MM.1S (cell line): ENCODE measurements at regions not wholly inside any gene's neighbourhood (a gene's known extent, or its start where the extent isn't known, plus 50 kb on each side); places are given as distances from the start of the nearest gene placed in this dataset.

Experiments
- CTCF ChIP-seq: fragments of 300-600 bp; sonication (generic); IDR thresholded peaks from 2 replicates; pipeline ENCODE4 v1.5.1; 2016; ENCODE audit warnings: antibody characterized with exemption, low read length, mixed read lengths
- EZH2 ChIP-seq: fragments of 300-600 bp; sonication (generic); optimal IDR thresholded peaks from 2 replicates; pipeline ENCODE3; 2017; ENCODE audit warnings: low read depth, mild to moderate bottlenecking, antibody characterized with exemption, low read length, mixed read lengths

GRCh38 chr10:108966411-108966810, 956.9 kb downstream of the XPNPEP1 start:
- no peak for TF ChIP-seq CTCF
- no peak for TF ChIP-seq EZH2
